Nephron progenitor cell (in vitro differentiated cells): ENCODE measurements at regions not wholly inside any gene's neighbourhood (a gene's known extent, or its start where the extent isn't known, plus 50 kb on each side); places are given as distances from the start of the nearest gene placed in this dataset.
A peak's percentile ranks its signal among the peaks of the same experiment; 100 is the strongest.

Experiments
- DNase-seq: peaks from one replicate; pipeline ENCODE4 v3.0.0; 2021
- H3K27ac Mint-ChIP-seq: 2 replicates; pipeline ENCODE4 v1.8.0; 2021; ENCODE audit warnings: mild to moderate bottlenecking, moderate library complexity, mixed read lengths
- H3K27me3 Mint-ChIP-seq: 2 replicates; pipeline ENCODE4 v1.8.0; 2021; ENCODE audit warnings: mild to moderate bottlenecking, low read depth, mixed read lengths; ENCODE audit not compliant: poor library complexity
- H3K36me3 Mint-ChIP-seq: 2 replicates; pipeline ENCODE4 v1.8.0; 2021; ENCODE audit warnings: low read depth, mixed read lengths
- H3K4me1 Mint-ChIP-seq: 2 replicates; pipeline ENCODE4 v1.8.0; 2021; ENCODE audit warnings: mixed read lengths
- H3K4me3 Mint-ChIP-seq: 2 replicates; pipeline ENCODE4 v1.8.0; 2021; ENCODE audit warnings: mild to moderate bottlenecking, moderate library complexity, mixed read lengths
- H3K9me3 Mint-ChIP-seq: 2 replicates; pipeline ENCODE4 v1.8.0; 2021; ENCODE audit warnings: mild to moderate bottlenecking, moderate library complexity, mixed read lengths
- TF ChIP-seq, protein P1 (sequence below): fragments of 200-600 bp; sonication (generic); IDR thresholded peaks from 2 replicates; pipeline ENCODE4 v1.5.0; 2021; ENCODE audit warnings: antibody characterized with exemption

DNA sequence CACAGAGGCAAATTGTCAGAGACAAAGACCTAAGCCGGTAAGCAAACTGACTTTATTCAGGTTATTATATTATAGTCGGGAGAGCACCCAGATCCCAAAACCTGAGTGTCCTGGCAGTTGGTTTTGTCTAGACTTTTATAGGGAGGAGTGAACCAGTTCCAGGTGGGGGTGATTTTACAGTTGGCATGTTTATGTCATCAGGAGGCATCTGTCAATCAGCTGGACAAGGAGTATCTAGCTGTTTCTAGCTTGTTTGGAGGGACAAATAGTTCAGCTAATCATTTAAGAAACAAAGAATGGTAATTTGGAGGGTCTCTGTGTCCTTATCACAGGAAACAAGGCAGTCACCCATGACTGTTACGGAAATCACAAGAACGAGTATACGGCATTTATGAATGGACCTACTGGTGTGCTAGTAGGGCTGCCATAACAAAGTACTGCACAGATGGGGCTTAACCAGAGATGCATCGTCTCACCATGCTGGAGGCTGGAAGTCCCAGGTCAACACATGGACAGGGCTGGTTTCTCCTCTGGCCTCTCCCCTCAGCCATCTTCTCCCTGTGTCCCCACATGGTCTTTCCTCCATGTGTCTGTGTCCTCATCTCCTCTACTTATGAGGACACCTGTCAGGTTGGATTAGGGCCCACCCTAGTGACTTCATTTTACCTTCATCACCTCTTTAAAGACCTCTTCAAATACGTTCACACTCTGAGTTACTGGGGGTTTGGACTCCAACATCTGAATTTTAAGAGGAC, 122.7 kb downstream of the LY86 start:
- Mint-ChIP-seq H3K36me3 (no peaks in the 10 kb centered on the region), H3K4me3 (no peak overlapping the region), H3K4me1 (peaks cover 57% of the 10 kb centered on the region), H3K9me3 (no peaks in the 10 kb centered on the region), H3K27me3 (peaks cover 7% of the 10 kb centered on the region), H3K27ac (peak overlapping the region; percentile 77)
- no peak for DNase-seq
- TF ChIP-seq, protein P1, sequence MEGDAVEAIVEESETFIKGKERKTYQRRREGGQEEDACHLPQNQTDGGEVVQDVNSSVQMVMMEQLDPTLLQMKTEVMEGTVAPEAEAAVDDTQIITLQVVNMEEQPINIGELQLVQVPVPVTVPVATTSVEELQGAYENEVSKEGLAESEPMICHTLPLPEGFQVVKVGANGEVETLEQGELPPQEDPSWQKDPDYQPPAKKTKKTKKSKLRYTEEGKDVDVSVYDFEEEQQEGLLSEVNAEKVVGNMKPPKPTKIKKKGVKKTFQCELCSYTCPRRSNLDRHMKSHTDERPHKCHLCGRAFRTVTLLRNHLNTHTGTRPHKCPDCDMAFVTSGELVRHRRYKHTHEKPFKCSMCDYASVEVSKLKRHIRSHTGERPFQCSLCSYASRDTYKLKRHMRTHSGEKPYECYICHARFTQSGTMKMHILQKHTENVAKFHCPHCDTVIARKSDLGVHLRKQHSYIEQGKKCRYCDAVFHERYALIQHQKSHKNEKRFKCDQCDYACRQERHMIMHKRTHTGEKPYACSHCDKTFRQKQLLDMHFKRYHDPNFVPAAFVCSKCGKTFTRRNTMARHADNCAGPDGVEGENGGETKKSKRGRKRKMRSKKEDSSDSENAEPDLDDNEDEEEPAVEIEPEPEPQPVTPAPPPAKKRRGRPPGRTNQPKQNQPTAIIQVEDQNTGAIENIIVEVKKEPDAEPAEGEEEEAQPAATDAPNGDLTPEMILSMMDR: no peak

DNA sequence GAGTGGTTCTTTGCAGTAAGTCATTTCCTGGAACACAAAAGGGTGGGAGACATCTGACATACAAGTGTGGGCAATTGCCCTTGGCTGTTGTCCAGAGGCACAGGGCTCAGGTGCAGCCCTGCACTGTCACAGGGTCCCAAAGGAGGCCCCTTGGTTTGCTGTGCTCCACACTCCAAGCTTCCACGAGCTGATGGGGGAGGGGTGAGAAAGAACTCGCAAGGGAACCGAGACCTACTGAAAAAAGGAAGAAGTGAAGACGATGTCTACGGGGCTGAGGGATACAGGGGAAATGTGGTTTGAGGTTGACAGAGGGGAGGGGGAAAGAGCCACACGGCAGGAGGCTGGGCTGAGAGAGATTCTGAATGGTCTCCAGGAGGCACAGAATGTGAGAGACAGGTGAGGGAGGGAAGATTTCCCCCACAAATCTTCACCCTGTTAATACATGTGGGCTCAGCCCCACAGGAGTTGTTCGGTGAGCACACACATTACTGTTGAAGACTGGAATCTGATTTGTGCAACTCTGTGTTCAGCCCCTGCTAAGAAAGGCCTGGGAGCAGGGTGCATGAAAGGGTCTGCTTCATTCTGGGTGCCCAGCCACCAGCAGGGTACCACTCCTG, 123.4 kb downstream of the LY86 start:
- no peaks in the 10 kb centered on the region for H3K9me3 Mint-ChIP-seq
- H3K4me3 Mint-ChIP-seq: no peak overlapping the region
- H3K27me3 Mint-ChIP-seq: peaks cover 7% of the 10 kb centered on the region
- no peaks in the 10 kb centered on the region for H3K36me3 Mint-ChIP-seq
- DNase-seq: no peak
- TF ChIP-seq, protein P1: no peak
- peaks cover 57% of the 10 kb centered on the region for H3K4me1 Mint-ChIP-seq
- peak overlapping the region; percentile 77 for H3K27ac Mint-ChIP-seq

DNA sequence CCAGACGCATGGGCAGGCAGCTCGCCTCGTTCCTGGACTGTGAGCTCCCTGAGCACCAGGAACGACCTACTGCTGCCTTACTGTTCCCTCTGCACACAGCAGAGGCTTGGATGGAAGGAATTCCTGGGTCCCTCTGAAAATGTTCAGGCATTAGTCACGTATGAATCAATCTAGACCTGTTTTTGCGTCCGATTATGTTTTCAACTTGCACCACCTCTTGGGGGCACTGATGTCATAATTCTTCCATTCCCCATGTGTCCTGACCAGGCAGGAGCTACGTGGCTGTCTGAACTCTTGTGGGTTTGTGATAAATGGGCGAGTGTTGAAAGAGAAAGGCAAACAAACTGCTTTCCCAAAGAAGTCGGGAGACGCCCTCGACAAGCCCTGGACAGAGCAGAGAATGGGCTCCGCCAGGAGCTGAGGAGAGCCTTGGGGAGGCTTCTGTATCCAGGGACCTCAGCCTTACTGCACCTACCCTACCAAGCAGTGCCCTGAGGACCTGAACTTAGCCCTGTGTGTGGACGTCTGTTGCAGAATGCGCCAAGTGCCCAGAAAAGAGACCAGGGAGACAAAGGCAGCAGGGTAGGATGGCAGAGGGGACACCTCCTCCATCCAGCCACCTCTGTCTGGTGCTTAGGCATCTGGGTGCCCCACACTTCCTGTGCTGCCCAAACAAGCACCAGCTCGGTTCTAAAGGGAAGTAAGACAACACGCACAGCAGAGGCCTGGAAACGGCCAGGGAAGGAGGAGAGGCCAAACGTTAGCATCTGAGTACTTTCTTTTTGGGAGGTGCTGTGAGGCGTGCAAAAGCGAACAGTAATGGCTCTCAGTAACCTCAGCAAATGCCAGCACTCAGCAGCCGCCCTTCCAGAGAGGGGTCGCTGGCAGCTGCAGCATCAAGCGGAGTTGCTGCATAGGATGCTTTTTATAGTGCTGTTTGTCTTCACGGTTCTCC, 124.2 kb downstream of the LY86 start:
- no peaks in the 10 kb centered on the region for H3K9me3 Mint-ChIP-seq
- peaks cover 7% of the 10 kb centered on the region for H3K27me3 Mint-ChIP-seq
- H3K4me1 Mint-ChIP-seq: peaks cover 57% of the 10 kb centered on the region
- DNase-seq: no peak
- no peaks in the 10 kb centered on the region for H3K36me3 Mint-ChIP-seq
- peak overlapping the region; percentile 12 for H3K4me3 Mint-ChIP-seq
- peak overlapping the region; percentile 55 for H3K27ac Mint-ChIP-seq
- TF ChIP-seq, protein P1: no peak

DNA sequence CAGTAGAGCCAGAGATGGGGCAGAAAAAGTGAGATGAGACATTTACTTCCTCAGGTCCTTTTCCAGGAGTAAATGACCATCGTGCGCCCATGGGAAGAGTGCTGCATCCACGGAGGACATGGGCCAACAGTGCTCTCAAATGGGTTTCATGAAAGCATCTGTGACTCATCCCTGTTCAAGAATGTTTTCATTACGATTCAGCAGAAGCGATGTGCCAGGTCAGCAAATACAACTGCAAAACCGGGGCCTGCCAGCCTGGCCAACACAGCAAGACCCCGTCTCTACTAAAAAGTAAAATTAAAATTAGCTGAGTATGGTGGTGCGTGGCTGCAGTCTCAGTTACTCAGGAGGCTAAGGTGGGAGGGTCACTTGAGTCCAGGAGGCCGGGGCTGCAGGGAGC, 125.1 kb downstream of the LY86 start:
- Mint-ChIP-seq H3K27ac (no peak overlapping the region), H3K4me3 (no peak overlapping the region), H3K9me3 (no peaks in the 10 kb centered on the region), H3K4me1 (peaks cover 61% of the 10 kb centered on the region), H3K36me3 (no peaks in the 10 kb centered on the region), H3K27me3 (peaks cover 4% of the 10 kb centered on the region)
- TF ChIP-seq, protein P1: no peak
- DNase-seq: no peak

GRCh38 chr6:6714118-6714897, 125.8 kb downstream of the LY86 start:
- DNase-seq: no peak
- TF ChIP-seq, protein P1: no peak

More at GRCh38 chr6:6714118-6714897, 125.8 kb downstream of the LY86 start:
- H3K4me3 Mint-ChIP-seq: no peak overlapping the region
- peaks cover 61% of the 10 kb centered on the region for H3K4me1 Mint-ChIP-seq
- no peaks in the 10 kb centered on the region for H3K36me3 Mint-ChIP-seq
- no peaks in the 10 kb centered on the region for H3K9me3 Mint-ChIP-seq
- H3K27me3 Mint-ChIP-seq: peaks cover 7% of the 10 kb centered on the region
- H3K27ac Mint-ChIP-seq: no peak overlapping the region
